ENCODE measurements at regions not wholly inside any gene's neighbourhood (a gene's known extent, or its start where the extent isn't known, plus 50 kb on each side); places are given as distances from the start of the nearest gene placed in this dataset.

- TF ChIP-seq TAF1 (IDR thresholded peaks at IDR 0.05; ENCODE audit: low read depth, low read length) (no peak), POU2F2 (IDR thresholded peaks at IDR 0.05; ENCODE audit: low read depth, low read length) (no peak), SPI1 (IDR thresholded peaks at IDR 0.05; ENCODE audit: low read depth, low read length) (no peak), POLR2AphosphoS5 (IDR thresholded peaks at IDR 0.05; ENCODE audit: low read depth, low read length) (no peak), POLR2A (IDR thresholded peaks at IDR 0.05; ENCODE audit: low read depth, low read length) (no peak), PAX5 (IDR thresholded peaks at IDR 0.05; ENCODE audit: insufficient read depth, low read length, severe bottlenecking) (no peak)
These were observed 185.8 kb upstream of the PRSS1 start for GRCh38 chr7:142563470-142563869.
